Suprapubic skin (tissue), 4 donors: ENCODE measurements at regions not wholly inside any gene's neighbourhood (a gene's known extent, or its start where the extent isn't known, plus 50 kb on each side); places are given as distances from the start of the nearest gene placed in this dataset.

ENCODE experiments used
- DNase-seq, 2 donors: peaks; one replicate each; pipeline ENCODE4 v3.0.0-alpha.2; 2019; ENCODE audit warnings: low spot score in 2 of 2
- H3K27ac ChIP-seq: fragments of 200-600 bp; sonication (generic); one replicate; pipeline ENCODE4 v1.5.1; 2019
- H3K27me3 ChIP-seq: fragments of 200-600 bp; sonication (generic); one replicate; pipeline ENCODE4 v1.5.1; 2019
- H3K36me3 ChIP-seq: fragments of 200-600 bp; sonication (generic); one replicate; pipeline ENCODE4 v1.5.1; 2019
- H3K4me1 ChIP-seq: fragments of 200-600 bp; sonication (generic); one replicate; pipeline ENCODE4 v1.5.1; 2019
- H3K4me3 ChIP-seq: fragments of 200-600 bp; sonication (generic); one replicate; pipeline ENCODE4 v1.5.1; 2019; ENCODE audit warnings: mild to moderate bottlenecking
- H3K9me3 ChIP-seq: fragments of 200-600 bp; sonication (generic); one replicate; pipeline ENCODE4 v1.5.1; 2019
- EP300 ChIP-seq: sonication (generic); formaldehyde crosslinking; IDR thresholded peaks from one replicate; pipeline ENCODE4 v1.6.1; 2017; ENCODE audit warnings: antibody characterized with exemption
- POLR2A ChIP-seq, 2 donors: fragments of 450-650 bp; IDR thresholded peaks; one replicate each; pipeline ENCODE4 v1.6.1; 2017; ENCODE audit warnings: antibody characterized with exemption in 2 of 2, mild to moderate bottlenecking in 2 of 2, moderate library complexity in 2 of 2
- POLR2AphosphoS5 ChIP-seq, 3 donors: sonication (generic); formaldehyde crosslinking; IDR thresholded peaks; one replicate each; pipeline ENCODE4 v1.6.1; 2017; ENCODE audit warnings: antibody characterized with exemption in 3 of 3
- WGBS: methylation state at CpG from one replicate; pipeline ENCODE4 v1.1.5; 2018; 5-methylcytosine and 5-hydroxymethylcytosine counted together
- TF ChIP-seq, protein P1 (sequence below), 2 donors: fragments of 200-600 bp in 1 of 2; fragments of 450-650 bp in 1 of 2; sonication (generic) in 1 of 2; IDR thresholded peaks; one replicate each; pipeline ENCODE4 v1.5.1; 2016 to 2019; ENCODE audit warnings: antibody characterized with exemption in 2 of 2, mild to moderate bottlenecking in 1 of 2, moderate library complexity in 1 of 2

DNA sequence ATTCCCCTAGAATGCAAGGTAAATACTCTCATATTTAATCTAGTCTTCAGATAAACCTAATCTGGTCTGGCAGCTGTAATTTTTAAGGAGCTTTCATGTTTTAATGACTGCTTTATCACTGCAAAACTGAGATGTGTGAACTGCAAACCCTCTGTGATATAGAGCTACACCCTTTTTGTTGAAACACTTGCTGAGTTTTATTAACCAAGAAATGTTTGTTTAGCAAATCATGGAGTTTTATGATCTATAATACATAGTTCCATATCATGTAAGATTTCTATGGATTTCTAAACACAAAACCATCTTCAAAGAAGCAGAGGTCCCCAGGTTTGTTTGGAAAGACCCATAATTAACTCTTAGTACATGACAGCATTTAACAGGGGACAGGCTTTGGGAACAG lies 126.4 kb downstream of the BTC start:
- no peaks in the 10 kb centered on the region for H3K4me1 ChIP-seq

DNA sequence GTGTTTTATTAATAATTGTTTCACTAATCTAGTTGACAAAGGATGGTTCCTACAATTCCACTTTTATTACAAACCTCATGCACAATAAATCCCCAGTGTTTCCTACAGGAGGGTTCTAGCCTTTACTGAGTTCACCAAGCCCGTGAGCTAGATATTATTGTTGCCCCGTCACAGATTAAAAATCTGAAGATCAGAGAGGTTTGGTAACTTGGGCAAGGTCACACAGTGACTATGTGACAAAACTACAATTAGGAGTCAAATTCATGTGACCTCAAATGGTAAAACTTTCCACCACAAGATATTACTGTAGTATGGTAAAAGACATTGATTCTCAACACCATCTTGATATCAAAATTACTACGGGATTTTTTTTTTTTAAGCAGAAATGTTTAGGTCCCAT lies 124.6 kb downstream of the BTC start:
- H3K27ac ChIP-seq: no peak overlapping the region
- DNase-seq: no peak
- no peaks in the 10 kb centered on the region for H3K4me1 ChIP-seq
- 83% methylated on average over 3 of the region's 3 CpGs for WGBS
- no peak overlapping the region for H3K4me3 ChIP-seq
- H3K27me3 ChIP-seq: no peaks in the 10 kb centered on the region
- no peaks in the 10 kb centered on the region for H3K36me3 ChIP-seq
- no peaks in the 10 kb centered on the region for H3K9me3 ChIP-seq
- TF ChIP-seq, protein P1, sequence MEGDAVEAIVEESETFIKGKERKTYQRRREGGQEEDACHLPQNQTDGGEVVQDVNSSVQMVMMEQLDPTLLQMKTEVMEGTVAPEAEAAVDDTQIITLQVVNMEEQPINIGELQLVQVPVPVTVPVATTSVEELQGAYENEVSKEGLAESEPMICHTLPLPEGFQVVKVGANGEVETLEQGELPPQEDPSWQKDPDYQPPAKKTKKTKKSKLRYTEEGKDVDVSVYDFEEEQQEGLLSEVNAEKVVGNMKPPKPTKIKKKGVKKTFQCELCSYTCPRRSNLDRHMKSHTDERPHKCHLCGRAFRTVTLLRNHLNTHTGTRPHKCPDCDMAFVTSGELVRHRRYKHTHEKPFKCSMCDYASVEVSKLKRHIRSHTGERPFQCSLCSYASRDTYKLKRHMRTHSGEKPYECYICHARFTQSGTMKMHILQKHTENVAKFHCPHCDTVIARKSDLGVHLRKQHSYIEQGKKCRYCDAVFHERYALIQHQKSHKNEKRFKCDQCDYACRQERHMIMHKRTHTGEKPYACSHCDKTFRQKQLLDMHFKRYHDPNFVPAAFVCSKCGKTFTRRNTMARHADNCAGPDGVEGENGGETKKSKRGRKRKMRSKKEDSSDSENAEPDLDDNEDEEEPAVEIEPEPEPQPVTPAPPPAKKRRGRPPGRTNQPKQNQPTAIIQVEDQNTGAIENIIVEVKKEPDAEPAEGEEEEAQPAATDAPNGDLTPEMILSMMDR (IDR thresholded peaks at IDR 0.05): no peak
- TF ChIP-seq POLR2A (IDR thresholded peaks at IDR 0.05) (no peak), EP300 (no peak), POLR2AphosphoS5 (IDR thresholded peaks at IDR 0.05) (no peak)

More for the DNA sequence above, 126.4 kb downstream of the BTC start:
- Histone ChIP-seq H3K9me3 (no peaks in the 10 kb centered on the region), H3K36me3 (no peaks in the 10 kb centered on the region), H3K27me3 (no peaks in the 10 kb centered on the region), H3K27ac (no peak overlapping the region), H3K4me3 (no peak overlapping the region)
- no peak for DNase-seq
- TF ChIP-seq POLR2AphosphoS5 (IDR thresholded peaks at IDR 0.05): no peak
- TF ChIP-seq, protein P1 (IDR thresholded peaks at IDR 0.05): no peak

DNA sequence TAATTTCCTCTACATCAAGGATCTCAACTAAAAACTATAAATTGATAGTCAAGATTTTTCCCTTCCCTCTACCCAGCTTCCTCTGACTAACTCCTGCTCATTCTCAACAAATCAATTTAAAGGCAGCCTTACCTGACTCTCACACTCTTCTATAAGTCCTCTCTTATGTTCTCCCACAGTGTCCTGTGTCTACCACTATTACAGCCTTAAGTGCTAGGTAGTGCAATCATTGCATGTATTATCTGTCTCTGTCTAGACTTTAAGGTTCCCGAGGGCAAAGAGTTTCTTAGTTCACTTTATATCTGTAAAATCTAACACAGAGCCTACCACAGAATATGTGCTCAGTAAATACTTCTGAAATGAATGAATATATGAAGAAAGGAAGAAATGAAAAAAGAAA lies 123.7 kb downstream of the BTC start:
- TF ChIP-seq, protein P1 (IDR thresholded peaks at IDR 0.05): no peak
- TF ChIP-seq EP300: no peak
- no peak for TF ChIP-seq POLR2A (IDR thresholded peaks at IDR 0.05)
- TF ChIP-seq POLR2AphosphoS5 (IDR thresholded peaks at IDR 0.05): no peak
- 57% methylated on average over 1 of the region's 1 CpG for WGBS

DNA sequence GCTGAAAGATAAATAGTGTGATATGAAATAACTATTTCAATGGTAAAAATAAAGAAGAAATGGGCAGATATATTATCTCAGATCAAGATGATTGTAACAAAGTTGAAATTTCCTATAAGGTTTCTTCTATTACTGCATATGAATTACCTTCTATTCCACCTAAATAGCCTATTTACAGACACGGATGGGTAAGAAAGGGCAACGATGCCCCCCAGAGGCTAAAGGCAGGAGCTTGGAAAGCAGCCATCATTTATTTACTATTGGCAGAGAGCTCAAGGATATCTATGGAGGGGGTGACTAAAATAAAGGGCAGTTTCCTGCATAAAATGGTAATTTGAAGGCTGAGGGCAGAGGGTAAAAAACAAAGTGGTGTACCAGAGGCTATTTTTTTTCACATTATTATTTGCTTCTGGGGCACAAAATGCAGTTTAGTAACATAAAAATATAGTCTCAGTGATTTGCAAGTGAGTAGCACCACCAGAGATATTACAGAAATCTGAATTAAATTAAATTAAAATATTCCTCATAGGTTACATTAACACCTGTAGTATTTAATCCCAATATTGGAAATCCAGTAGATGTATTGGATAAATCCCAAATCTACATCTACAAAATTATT lies 123.1 kb downstream of the BTC start:
- H3K4me1 ChIP-seq: no peaks in the 10 kb centered on the region
- no peaks in the 10 kb centered on the region for H3K27me3 ChIP-seq
- DNase-seq: no peak
- no peaks in the 10 kb centered on the region for H3K9me3 ChIP-seq
- WGBS: 1% methylated on average over 2 of the region's 2 CpGs
- H3K36me3 ChIP-seq: no peaks in the 10 kb centered on the region
- no peak overlapping the region for H3K4me3 ChIP-seq
- TF ChIP-seq POLR2A (IDR thresholded peaks at IDR 0.05): no peak
- TF ChIP-seq, protein P1 (IDR thresholded peaks at IDR 0.05): peak in 1 of 2 donors; percentile 15
- no peak overlapping the region for H3K27ac ChIP-seq

More for the DNA sequence above, 123.7 kb downstream of the BTC start:
- DNase-seq: no peak
- Histone ChIP-seq H3K4me1 (no peaks in the 10 kb centered on the region), H3K27me3 (no peaks in the 10 kb centered on the region), H3K9me3 (no peaks in the 10 kb centered on the region), H3K36me3 (no peaks in the 10 kb centered on the region), H3K4me3 (no peak overlapping the region), H3K27ac (no peak overlapping the region)

DNA sequence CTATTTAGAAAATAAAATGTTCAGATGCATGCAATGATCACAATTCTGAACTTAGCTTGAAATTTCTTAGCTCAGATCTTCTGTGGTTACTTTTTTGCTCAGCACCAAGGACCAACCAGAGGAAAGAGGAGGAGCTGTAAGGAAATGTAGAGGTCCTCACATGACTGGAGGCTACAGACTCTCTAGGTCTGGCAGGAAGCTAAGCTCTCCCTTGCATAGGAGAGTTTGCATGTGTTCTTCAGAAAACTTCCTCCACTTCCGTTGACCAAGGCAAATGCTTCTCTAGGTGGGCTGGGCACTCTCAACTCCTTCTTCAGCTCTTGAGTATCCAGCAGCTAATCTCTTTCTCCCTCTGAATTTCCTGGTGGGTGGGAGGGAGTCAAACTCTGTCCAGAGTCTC lies 119.6 kb downstream of the BTC start:
- no peaks in the 10 kb centered on the region for H3K27me3 ChIP-seq
- no peak for DNase-seq
- 50% methylated on average over 1 of the region's 1 CpG for WGBS
- H3K4me1 ChIP-seq: no peaks in the 10 kb centered on the region
- no peak for TF ChIP-seq POLR2AphosphoS5 (IDR thresholded peaks at IDR 0.05)
- no peak for TF ChIP-seq EP300
- TF ChIP-seq, protein P1 (IDR thresholded peaks at IDR 0.05): no peak
- TF ChIP-seq POLR2A (IDR thresholded peaks at IDR 0.05): no peak
- no peaks in the 10 kb centered on the region for H3K36me3 ChIP-seq
- H3K4me3 ChIP-seq: no peak overlapping the region
- H3K9me3 ChIP-seq: no peaks in the 10 kb centered on the region
- H3K27ac ChIP-seq: no peak overlapping the region
